Thyroid gland (tissue), 4 donors: ENCODE measurements at regions not wholly inside any gene's neighbourhood (a gene's known extent, or its start where the extent isn't known, plus 50 kb on each side); places are given as distances from the start of the nearest gene placed in this dataset.
"Not testable (repeated sequence)": the region's sequence is repeated elsewhere in the genome, so short reads cannot be mapped to it uniquely, and the experiment has no call there.

Experiments used
- DNase-seq, 2 donors: peaks; one replicate each; pipeline ENCODE4 v3.0.0-alpha.2; 2019
- H3K27ac ChIP-seq, 3 donors: fragments of 200-600 bp; sonication (generic); 1 replicate in 2 of 3; 2 replicates in 1 of 3; pipeline ENCODE4 v1.5.1; 2016 to 2019; ENCODE audit warnings: mild to moderate bottlenecking in 1 of 3, moderate library complexity in 1 of 3
- H3K27me3 ChIP-seq: fragments of 200-600 bp; sonication (generic); one replicate; pipeline ENCODE4 v1.5.1; 2019
- H3K36me3 ChIP-seq, 2 donors: fragments of 200-600 bp; sonication (generic); one replicate each; pipeline ENCODE4 v1.5.1; 2016 to 2019
- H3K4me1 ChIP-seq, 2 donors: fragments of 200-600 bp; sonication (generic); one replicate each; pipeline ENCODE4 v1.5.1; 2017 to 2019
- H3K4me3 ChIP-seq, 3 donors: fragments of 200-600 bp; sonication (generic); replicated peaks in 1 of 3; 1 replicate in 2 of 3; 2 replicates in 1 of 3; pipeline ENCODE4 v1.5.1; 2016; ENCODE audit warnings: mild to moderate bottlenecking in 1 of 3
- H3K9me3 ChIP-seq: fragments of 200-600 bp; sonication (generic); one replicate; pipeline ENCODE4 v1.5.1; 2017
- CTCF ChIP-seq, 6 experiments: fragments of 200-600 bp in 3 of 6; fragments of 450-650 bp in 3 of 6; sonication (generic) in 3 of 6; IDR thresholded peaks; one replicate each; pipeline ENCODE4 v1.5.1; 2016 to 2019; ENCODE audit warnings: antibody characterized with exemption in 6 of 6, mild to moderate bottlenecking in 2 of 6, inconsistent platforms in 1 of 6, moderate library complexity in 1 of 6
- POLR2A ChIP-seq, 2 donors: fragments of 450-650 bp; IDR thresholded peaks; one replicate each; pipeline ENCODE4 v1.6.1; 2017; ENCODE audit warnings: antibody characterized with exemption in 2 of 2, mild to moderate bottlenecking in 2 of 2, moderate library complexity in 1 of 2
- WGBS, 2 donors: methylation state at CpG; one replicate each; pipeline ENCODE4 v1.1.5; 2017; 5-methylcytosine and 5-hydroxymethylcytosine counted together
- intact Hi-C: fragments of 100-400 bp; cut with DNase I; formaldehyde crosslinking; loops from one replicate; pipeline ENCODE4 v1.15.1; 2023

- intact Hi-C loops, result no loop called here
- no peaks in the 10 kb centered on the region for H3K27me3 ChIP-seq
- no peak for TF ChIP-seq CTCF (IDR thresholded peaks at IDR 0.05)
- no peak for TF ChIP-seq POLR2A (IDR thresholded peaks at IDR 0.05)
- no peaks in the 10 kb centered on the region for H3K36me3 ChIP-seq
- no peak overlapping the region for H3K27ac ChIP-seq
- WGBS, 2 donors, result 62 to 71% methylated on average over 6 of the region's 6 CpGs
- no peaks in the 10 kb centered on the region for H3K9me3 ChIP-seq
- no peak for DNase-seq
- no peak overlapping the region for H3K4me3 ChIP-seq
- no peaks in the 10 kb centered on the region for H3K4me1 ChIP-seq
Measured at GRCh38 chr1:58059789-58060188, 486.7 kb downstream of the OMA1 start.

GRCh38 chr1:58058323-58058722 lies 488.2 kb downstream of the OMA1 start:
- no peak overlapping the region for H3K4me3 ChIP-seq
- intact Hi-C loops, result no loop called here
- 78 to 86% methylated on average over 8 of the region's 8 CpGs for WGBS, 2 donors
- H3K36me3 ChIP-seq, result no peaks in the 10 kb centered on the region
- DNase-seq, result no peak
- no peaks in the 10 kb centered on the region for H3K4me1 ChIP-seq
- H3K27ac ChIP-seq, result no peak overlapping the region
- H3K9me3 ChIP-seq, result no peaks in the 10 kb centered on the region
- no peak for TF ChIP-seq CTCF (IDR thresholded peaks at IDR 0.05)
- TF ChIP-seq POLR2A (IDR thresholded peaks at IDR 0.05), result no peak
- no peaks in the 10 kb centered on the region for H3K27me3 ChIP-seq

- H3K27me3 ChIP-seq, result no peaks in the 10 kb centered on the region
- H3K9me3 ChIP-seq, result no peaks in the 10 kb centered on the region
- H3K36me3 ChIP-seq, result no peaks in the 10 kb centered on the region
- intact Hi-C loops, result no loop called here
- DNase-seq, result no peak
- no peaks in the 10 kb centered on the region for H3K4me1 ChIP-seq
- H3K27ac ChIP-seq, result no peak overlapping the region
- H3K4me3 ChIP-seq, result no peak overlapping the region
- TF ChIP-seq POLR2A (IDR thresholded peaks at IDR 0.05) (no peak), CTCF (IDR thresholded peaks at IDR 0.05) (no peak)
Measured at GRCh38 chr1:58057826-58058225, 488.7 kb downstream of the OMA1 start.

- intact Hi-C loops, H3K27ac ChIP-seq, H3K4me1 ChIP-seq, H3K9me3 ChIP-seq, H3K4me3 ChIP-seq, DNase-seq, H3K27me3 ChIP-seq, H3K36me3 ChIP-seq: not testable (repeated sequence)
- WGBS, 2 donors, result 92% methylated on average over 2 of the region's 2 CpGs
Measured at GRCh38 chr1:58051187-58051586, 495.3 kb downstream of the OMA1 start.

- Histone ChIP-seq H3K4me1 (no peaks in the 10 kb centered on the region), H3K4me3 (no peak overlapping the region), H3K27me3 (no peaks in the 10 kb centered on the region), H3K27ac (no peak overlapping the region), H3K9me3 (no peaks in the 10 kb centered on the region), H3K36me3 (no peaks in the 10 kb centered on the region)
- intact Hi-C loops, result no loop called here
- peak; percentile 15 to 27 for DNase-seq
- 64 to 66% methylated on average over 5 of the region's 5 CpGs for WGBS, 2 donors
- TF ChIP-seq POLR2A (IDR thresholded peaks at IDR 0.05) (no peak), CTCF (IDR thresholded peaks at IDR 0.05) (peak in 4 of 6 experiments; percentile 37 to 65 (median 48))
Measured at GRCh38 chr1:58047265-58047858, 499.2 kb downstream of the OMA1 start.
